Breast epithelium (tissue), 3 donors: ENCODE measurements at regions not wholly inside any gene's neighbourhood (a gene's known extent, or its start where the extent isn't known, plus 50 kb on each side); places are given as distances from the start of the nearest gene placed in this dataset.

Experiments
- POLR2A ChIP-seq: fragments of 450-650 bp; IDR thresholded peaks from one replicate; pipeline ENCODE4 v1.6.1; 2016; ENCODE audit warnings: antibody characterized with exemption, mild to moderate bottlenecking, moderate library complexity
- TF ChIP-seq, protein P1 (sequence below), 3 donors: fragments of 450-650 bp; IDR thresholded peaks; one replicate each; pipeline ENCODE4 v1.5.1; 2016 to 2017; ENCODE audit warnings: antibody characterized with exemption in 3 of 3, mild to moderate bottlenecking in 3 of 3, moderate library complexity in 3 of 3

DNA sequence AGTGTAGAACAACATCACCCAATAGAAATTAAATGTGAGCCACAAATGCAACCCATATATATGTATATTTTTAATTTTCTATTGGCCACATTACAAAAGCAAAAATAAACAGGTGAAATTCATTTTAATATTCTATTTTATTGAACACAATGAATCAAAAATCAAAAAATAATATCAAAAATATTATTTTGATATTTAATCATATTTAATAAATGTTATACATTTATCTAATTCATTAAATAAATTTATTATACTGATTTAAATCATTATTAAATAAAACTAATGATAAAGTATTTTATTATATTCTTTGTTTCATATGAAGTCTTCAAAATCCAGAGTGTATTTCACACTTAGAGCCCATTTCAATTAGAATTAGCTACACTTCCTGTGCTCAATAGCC, 98.4 kb upstream of the MANEA start:
- TF ChIP-seq, protein P1, sequence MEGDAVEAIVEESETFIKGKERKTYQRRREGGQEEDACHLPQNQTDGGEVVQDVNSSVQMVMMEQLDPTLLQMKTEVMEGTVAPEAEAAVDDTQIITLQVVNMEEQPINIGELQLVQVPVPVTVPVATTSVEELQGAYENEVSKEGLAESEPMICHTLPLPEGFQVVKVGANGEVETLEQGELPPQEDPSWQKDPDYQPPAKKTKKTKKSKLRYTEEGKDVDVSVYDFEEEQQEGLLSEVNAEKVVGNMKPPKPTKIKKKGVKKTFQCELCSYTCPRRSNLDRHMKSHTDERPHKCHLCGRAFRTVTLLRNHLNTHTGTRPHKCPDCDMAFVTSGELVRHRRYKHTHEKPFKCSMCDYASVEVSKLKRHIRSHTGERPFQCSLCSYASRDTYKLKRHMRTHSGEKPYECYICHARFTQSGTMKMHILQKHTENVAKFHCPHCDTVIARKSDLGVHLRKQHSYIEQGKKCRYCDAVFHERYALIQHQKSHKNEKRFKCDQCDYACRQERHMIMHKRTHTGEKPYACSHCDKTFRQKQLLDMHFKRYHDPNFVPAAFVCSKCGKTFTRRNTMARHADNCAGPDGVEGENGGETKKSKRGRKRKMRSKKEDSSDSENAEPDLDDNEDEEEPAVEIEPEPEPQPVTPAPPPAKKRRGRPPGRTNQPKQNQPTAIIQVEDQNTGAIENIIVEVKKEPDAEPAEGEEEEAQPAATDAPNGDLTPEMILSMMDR (IDR thresholded peaks at IDR 0.05), result no peak
- no peak for TF ChIP-seq POLR2A
